Gastroesophageal sphincter (tissue), 3 donors: ENCODE measurements at regions not wholly inside any gene's neighbourhood (a gene's known extent, or its start where the extent isn't known, plus 50 kb on each side); places are given as distances from the start of the nearest gene placed in this dataset.

Source experiments
- CTCF ChIP-seq, 4 experiments: fragments of 200-600 bp in 2 of 4; fragments of 450-650 bp in 2 of 4; sonication (generic) in 1 of 4; IDR thresholded peaks; one replicate each; pipeline ENCODE4 v1.5.1; 2017 to 2019; ENCODE audit warnings: antibody characterized with exemption in 4 of 4, mild to moderate bottlenecking in 2 of 4, moderate library complexity in 2 of 4
- EP300 ChIP-seq: sonication (generic); formaldehyde crosslinking; IDR thresholded peaks from one replicate; pipeline ENCODE4 v1.6.1; 2017; ENCODE audit warnings: antibody characterized with exemption, mild to moderate bottlenecking

GRCh38 chr12:114499338-114499737, 93.4 kb upstream of the TBX5 start:
- TF ChIP-seq EP300 = no peak
- no peak for TF ChIP-seq CTCF (IDR thresholded peaks at IDR 0.05)
